Uterus (tissue), 2 donors: ENCODE measurements at regions not wholly inside any gene's neighbourhood (a gene's known extent, or its start where the extent isn't known, plus 50 kb on each side); places are given as distances from the start of the nearest gene placed in this dataset.

Source experiments
- CTCF ChIP-seq, 4 experiments: fragments of 200-600 bp in 2 of 4; fragments of 450-650 bp in 2 of 4; sonication (generic) in 2 of 4; IDR thresholded peaks; one replicate each; pipeline ENCODE4 v1.5.1; 2016 to 2019; ENCODE audit warnings: antibody characterized with exemption in 4 of 4, mild to moderate bottlenecking in 2 of 4, moderate library complexity in 1 of 4
- POLR2A ChIP-seq, 2 donors: fragments of 450-650 bp; IDR thresholded peaks; one replicate each; pipeline ENCODE4 v1.6.1; 2016; ENCODE audit warnings: antibody characterized with exemption in 2 of 2, mild to moderate bottlenecking in 1 of 2, moderate library complexity in 1 of 2

DNA sequence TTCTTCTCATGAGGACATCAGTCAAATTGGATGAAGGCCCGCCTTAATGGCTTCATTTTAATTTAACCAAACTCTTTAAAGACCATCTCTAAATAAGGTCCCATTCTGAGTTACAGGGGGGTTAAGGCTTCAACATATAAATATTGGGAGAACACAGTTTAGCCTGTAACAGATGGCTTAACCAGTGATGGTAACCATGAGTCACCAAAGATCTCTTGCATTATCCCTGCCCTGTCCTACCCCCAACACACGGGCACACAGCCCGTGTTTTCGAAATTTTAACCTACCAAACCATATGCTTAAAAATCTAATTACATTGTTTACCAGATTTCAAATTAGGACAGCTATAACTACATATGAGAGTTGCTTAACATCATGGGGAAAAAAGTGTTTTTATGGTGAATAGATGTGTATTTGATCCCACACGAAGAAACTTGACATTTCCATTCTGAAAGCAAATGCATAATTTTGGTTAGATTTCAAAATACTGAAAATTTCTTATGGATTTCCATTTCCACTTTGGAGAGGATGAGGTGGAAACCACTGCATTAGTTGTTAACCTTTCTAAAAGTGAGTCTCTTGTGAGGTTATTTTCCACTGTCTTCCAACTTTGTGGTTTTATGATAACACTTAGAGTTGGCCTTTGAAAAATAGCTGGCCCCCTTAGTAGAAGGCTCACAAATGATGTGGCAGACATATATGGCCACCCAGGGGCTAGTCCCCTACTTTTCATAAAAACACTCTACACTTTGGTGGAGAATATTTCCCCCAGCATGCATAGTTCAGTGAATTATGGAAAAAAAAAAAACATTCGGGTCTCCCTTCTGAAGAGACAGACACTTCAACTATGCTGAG is 849.3 kb downstream of the TLE1 start:
- TF ChIP-seq CTCF (IDR thresholded peaks at IDR 0.05) = no peak
- TF ChIP-seq POLR2A (IDR thresholded peaks at IDR 0.05) = no peak
